Neutrophil (primary cell): ENCODE measurements at regions not wholly inside any gene's neighbourhood (a gene's known extent, or its start where the extent isn't known, plus 50 kb on each side); places are given as distances from the start of the nearest gene placed in this dataset.

ENCODE experiments used
- H3K27ac ChIP-seq: fragments of 200-600 bp; sonication (generic); 2 replicates; pipeline ENCODE4 v1.5.1; 2016; ENCODE audit warnings: mild to moderate bottlenecking, moderate library complexity
- H3K27me3 ChIP-seq: fragments of 200-600 bp; sonication (generic); 2 replicates; pipeline ENCODE4 v1.6.0; 2016; ENCODE audit warnings: mild to moderate bottlenecking
- H3K36me3 ChIP-seq: fragments of 200-600 bp; sonication (generic); 2 replicates; pipeline ENCODE4 v1.5.1; 2017
- H3K4me1 ChIP-seq, 2 experiments: fragments of 200-600 bp in 1 of 2; sonication (generic) in 1 of 2; 1 replicate in 1 of 2; 2 replicates in 1 of 2; pipeline versions ENCODE4 v1.5.1 to v1.6.1; 2013 to 2016; ENCODE audit warnings: low read depth in 1 of 2, low read length in 1 of 2, mild to moderate bottlenecking in 1 of 2, moderate library complexity in 1 of 2; ENCODE audit not compliant: control insufficient read depth in 1 of 2, insufficient read depth in 1 of 2
- H3K4me3 ChIP-seq, 2 experiments: fragments of 200-600 bp in 1 of 2; sonication (generic) in 1 of 2; 1 replicate in 1 of 2; 2 replicates in 1 of 2; pipeline ENCODE4 v1.5.1; 2013 to 2016; ENCODE audit warnings: low read depth in 1 of 2, low read length in 1 of 2, mild to moderate bottlenecking in 1 of 2, moderate library complexity in 1 of 2
- H3K9me3 ChIP-seq: fragments of 200-600 bp; sonication (generic); 2 replicates; pipeline ENCODE4 v1.5.1; 2016
- TF ChIP-seq, protein P1 (sequence below): fragments of 200-600 bp; sonication (generic); IDR thresholded peaks from 2 replicates; pipeline ENCODE4 v1.5.1; 2016; ENCODE audit warnings: antibody characterized with exemption

DNA sequence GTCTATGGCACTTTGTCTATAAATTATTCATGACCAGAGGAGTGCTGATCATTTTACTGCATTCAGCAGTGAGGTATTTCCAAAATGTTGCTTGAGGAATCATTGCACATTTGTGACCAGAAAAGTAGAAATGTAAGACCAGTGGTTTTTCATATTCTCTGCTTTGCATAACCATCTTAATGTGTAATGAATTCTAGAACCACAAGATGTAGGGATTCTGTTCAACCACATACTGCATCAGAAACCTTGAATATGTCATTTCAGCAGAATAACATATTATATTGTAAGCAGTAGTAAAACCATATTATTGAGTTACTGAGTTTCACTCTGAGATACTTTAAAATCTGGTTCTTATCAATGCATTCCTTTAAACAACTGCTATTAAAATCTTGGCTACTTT, 1243.4 kb downstream of the MAT2B start:
- TF ChIP-seq, protein P1, sequence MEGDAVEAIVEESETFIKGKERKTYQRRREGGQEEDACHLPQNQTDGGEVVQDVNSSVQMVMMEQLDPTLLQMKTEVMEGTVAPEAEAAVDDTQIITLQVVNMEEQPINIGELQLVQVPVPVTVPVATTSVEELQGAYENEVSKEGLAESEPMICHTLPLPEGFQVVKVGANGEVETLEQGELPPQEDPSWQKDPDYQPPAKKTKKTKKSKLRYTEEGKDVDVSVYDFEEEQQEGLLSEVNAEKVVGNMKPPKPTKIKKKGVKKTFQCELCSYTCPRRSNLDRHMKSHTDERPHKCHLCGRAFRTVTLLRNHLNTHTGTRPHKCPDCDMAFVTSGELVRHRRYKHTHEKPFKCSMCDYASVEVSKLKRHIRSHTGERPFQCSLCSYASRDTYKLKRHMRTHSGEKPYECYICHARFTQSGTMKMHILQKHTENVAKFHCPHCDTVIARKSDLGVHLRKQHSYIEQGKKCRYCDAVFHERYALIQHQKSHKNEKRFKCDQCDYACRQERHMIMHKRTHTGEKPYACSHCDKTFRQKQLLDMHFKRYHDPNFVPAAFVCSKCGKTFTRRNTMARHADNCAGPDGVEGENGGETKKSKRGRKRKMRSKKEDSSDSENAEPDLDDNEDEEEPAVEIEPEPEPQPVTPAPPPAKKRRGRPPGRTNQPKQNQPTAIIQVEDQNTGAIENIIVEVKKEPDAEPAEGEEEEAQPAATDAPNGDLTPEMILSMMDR, result no peak
- H3K4me3 ChIP-seq, result no peak overlapping the region
- H3K9me3 ChIP-seq, result no peaks in the 10 kb centered on the region
- no peak overlapping the region for H3K27ac ChIP-seq
- H3K27me3 ChIP-seq, result no peaks in the 10 kb centered on the region
- H3K36me3 ChIP-seq, result no peaks in the 10 kb centered on the region
- H3K4me1 ChIP-seq, result no peaks in the 10 kb centered on the region

DNA sequence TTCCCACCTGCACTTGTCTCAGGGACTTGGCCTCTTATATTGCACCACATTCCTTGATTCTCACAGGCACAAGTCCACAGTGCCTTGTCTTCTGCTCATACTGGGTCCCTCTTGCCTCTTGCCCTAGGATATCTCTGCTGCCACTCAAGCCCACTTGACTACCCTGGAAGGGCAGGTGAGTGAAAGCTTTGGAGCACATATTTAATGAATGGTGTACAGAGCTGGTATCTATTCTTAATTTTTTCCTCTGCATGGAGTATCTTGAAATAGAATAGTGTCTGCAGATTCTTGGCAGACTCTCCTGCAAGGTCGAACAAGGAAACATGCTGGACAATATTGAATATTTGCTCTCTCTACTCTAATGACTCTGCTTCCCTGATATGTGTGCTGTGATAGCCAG, 1248.0 kb downstream of the MAT2B start:
- Histone ChIP-seq H3K9me3 (no peaks in the 10 kb centered on the region), H3K27me3 (no peaks in the 10 kb centered on the region), H3K4me1 (no peaks in the 10 kb centered on the region), H3K4me3 (no peak overlapping the region), H3K36me3 (no peaks in the 10 kb centered on the region), H3K27ac (no peak overlapping the region)
- TF ChIP-seq, protein P1, result no peak

DNA sequence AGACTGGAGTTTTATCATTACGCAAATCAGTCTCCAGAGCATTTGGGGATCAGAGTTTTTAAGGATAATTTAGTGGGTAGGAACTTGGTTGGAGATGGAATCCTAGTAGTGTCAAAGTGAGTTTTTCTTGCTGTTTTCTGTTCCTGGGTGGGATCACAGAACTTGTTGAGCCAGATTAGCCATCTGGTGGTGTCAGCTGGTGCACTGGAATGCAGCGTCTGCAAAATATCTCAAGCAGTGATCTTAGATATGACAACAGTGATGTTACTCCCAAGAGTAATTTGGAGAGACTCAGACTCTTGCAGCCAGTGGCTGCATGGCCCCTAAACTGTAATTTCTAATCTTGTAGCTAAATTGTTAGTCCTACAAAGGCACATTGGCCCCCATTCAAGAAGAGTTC, 1257.8 kb downstream of the MAT2B start:
- no peaks in the 10 kb centered on the region for H3K9me3 ChIP-seq
- no peaks in the 10 kb centered on the region for H3K4me1 ChIP-seq
- no peak overlapping the region for H3K4me3 ChIP-seq
- TF ChIP-seq, protein P1, result no peak
- H3K27me3 ChIP-seq, result no peaks in the 10 kb centered on the region
- H3K36me3 ChIP-seq, result no peaks in the 10 kb centered on the region
- H3K27ac ChIP-seq, result no peak overlapping the region

GRCh38 chr5:164772122-164772521, 1266.7 kb downstream of the MAT2B start:
- Histone ChIP-seq H3K36me3 (no peaks in the 10 kb centered on the region), H3K27me3 (no peaks in the 10 kb centered on the region), H3K27ac (no peak overlapping the region), H3K9me3 (no peaks in the 10 kb centered on the region), H3K4me1 (no peaks in the 10 kb centered on the region), H3K4me3 (no peak overlapping the region)
- TF ChIP-seq, protein P1, result no peak

- Histone ChIP-seq H3K27me3 (no peaks in the 10 kb centered on the region), H3K27ac (no peak overlapping the region), H3K4me1 (no peaks in the 10 kb centered on the region), H3K4me3 (no peak overlapping the region), H3K36me3 (no peaks in the 10 kb centered on the region), H3K9me3 (no peaks in the 10 kb centered on the region)
- TF ChIP-seq, protein P1, result no peak
Measured at GRCh38 chr5:164784230-164784629, 1278.8 kb downstream of the MAT2B start.

DNA sequence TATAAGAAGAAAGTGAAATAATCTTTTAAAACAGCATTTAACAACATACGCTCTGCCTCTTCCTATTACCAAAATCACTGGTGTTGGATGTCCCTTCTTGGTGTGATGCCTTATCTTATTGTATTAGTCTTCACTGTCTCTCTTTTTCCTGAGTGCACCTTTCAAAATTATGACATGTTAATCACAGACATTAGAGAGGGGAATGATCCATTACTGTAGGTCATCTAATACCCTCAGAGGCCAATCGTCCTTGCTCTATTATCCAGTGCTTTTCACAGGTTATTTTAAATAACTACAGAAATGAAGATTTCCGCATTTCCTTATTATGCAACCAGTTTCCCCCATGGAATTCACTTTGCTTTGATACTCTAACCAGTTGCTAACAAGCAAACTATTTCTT, 1292.7 kb downstream of the MAT2B start:
- Histone ChIP-seq H3K4me3 (no peak overlapping the region), H3K27ac (no peak overlapping the region), H3K27me3 (no peaks in the 10 kb centered on the region), H3K36me3 (no peaks in the 10 kb centered on the region), H3K4me1 (no peaks in the 10 kb centered on the region), H3K9me3 (no peaks in the 10 kb centered on the region)
- TF ChIP-seq, protein P1, result no peak
